Stimulated activated naive CD4-positive, alpha-beta T cell treated with Interleukin-2 at 50 U/mL for 16 hours (primary cell): ENCODE measurements at regions not wholly inside any gene's neighbourhood (a gene's known extent, or its start where the extent isn't known, plus 50 kb on each side); places are given as distances from the start of the nearest gene placed in this dataset.
"Not testable (repeated sequence)": the region's sequence is repeated elsewhere in the genome, so short reads cannot be mapped to it uniquely, and the experiment has no call there.

Experiments used
- DNase-seq: peaks from one replicate; lab custom pipeline; 2025; lab: John Stamatoyannopoulos, UW

DNA sequence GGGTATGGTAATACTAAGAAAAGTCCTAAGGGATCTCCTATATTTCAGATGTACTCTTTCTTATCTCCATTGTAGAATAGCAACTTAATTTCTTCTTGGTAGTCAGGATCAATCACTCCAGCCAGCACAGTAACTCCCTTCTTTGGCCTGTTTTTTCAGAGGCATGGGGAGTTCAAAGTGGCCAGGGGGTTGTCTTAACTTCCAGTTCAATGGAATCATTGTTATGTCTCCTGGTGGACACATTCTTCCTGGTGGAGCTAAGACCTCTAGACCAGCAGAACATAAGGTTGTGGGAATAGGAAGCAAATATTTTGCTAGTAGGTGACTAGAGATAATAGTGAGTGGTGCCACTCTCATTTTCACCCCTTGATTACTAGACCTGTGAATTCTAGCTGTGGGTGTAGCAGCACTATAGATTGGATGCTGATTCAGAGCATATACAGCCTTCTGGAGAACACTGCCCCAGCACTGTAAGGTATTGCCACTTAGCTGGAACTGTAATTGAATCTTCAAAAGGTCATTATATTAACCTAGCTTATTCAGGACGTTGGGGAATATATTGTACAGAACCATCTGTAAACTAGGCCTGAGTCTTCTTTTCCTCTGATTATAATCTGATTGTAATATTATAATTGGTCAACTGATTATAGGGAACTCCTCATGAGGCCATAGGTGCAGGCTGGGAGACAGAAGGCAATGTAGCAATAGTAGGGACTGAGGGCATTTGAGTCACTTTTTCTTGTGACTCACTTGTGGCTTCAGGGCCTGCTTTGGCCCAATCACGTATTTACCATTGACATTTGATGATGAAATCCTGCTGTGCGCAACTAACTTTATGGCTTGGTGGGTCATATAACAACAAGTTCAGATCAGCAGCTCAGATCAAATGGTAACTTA, 60.2 kb upstream of the ATP2B1 start:
- peak; percentile 0 for DNase-seq

DNA sequence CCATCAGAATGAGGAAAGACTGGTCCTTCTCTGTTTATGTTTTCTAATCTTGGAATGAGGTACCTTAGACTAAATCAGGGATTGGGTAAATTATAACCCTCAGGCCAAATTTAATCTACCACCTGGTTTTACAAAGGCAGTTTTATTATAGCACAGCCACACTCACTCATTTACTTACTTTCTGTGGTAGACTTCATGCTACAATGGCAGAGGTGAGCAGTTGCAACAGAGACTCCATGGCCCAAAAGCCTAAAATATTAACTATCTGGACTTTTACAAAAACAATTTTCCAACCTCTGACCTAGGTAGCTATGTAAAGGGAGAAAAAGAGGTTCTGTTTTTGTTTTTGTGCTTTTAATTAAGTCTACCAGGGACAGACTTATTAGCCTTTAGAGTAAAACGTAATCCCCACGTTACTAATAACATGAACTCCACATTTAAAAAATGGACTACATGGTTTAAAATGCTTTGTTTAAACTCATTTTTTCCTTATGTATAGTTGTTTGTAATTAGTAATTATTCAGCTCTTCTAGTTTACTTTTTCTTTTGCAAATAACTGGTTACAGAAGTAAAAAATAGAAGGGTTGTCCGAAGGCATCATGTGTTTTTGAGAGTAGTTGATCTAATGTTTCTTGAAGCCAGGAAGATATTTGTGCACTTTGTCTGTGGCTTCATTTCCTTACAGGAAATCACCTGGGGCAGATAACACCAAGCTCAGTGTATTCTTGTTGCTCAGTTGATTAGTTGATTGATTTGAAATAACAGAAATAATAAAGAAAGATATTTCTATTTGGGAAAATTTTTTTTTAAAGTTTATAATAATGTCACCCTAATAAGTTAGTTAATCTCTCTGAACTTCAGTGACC, 57.6 kb upstream of the ATP2B1 start:
- no peak for DNase-seq

DNA sequence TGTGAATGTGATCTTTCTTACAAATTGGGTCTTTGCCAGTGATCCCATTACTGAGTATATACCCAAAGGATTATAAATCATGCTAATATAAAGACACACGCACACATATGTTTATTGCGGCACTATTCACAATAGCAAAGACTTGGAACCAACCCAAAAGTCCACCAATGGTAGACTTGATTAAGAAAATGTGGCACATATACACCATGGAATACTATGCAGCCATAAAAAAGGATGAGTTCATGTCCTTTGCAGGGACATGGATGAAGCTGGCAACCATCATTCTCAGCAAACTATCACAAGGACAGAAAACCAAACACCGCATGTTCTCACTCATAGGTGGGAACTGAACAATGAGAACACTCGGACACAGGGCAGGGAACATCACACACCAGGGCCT, 55.5 kb upstream of the ATP2B1 start:
- not testable (repeated sequence) for DNase-seq

DNA sequence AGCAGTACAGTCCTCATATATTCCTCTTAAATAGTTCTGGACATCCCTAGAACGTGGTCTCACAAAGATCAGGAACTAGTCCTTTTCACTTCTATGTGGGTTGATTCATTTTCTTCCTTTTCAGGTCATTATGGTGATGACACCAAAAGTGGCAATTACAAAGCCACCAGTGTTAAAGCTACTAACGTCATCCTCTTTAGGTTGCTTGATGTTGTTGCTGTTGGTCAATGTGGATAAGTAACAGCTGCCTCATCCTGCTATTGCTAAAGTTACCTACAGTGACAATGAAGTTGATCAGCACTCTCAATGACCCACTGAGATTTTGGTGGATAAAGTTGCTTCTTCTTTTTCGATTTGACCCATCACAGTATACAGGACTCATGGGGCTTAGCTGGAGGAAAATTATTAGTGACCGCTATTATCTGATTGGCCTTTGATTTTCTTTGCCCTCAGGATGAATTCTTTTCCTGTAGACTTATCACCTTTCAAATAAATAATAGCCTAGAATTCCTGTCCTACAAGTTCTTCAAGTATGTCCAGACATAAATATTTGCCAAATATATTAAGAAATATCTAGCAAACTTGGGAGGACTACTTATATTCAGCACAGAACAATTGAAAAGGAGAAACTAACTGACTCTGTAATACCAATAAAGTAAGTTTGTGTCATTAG, 54.0 kb upstream of the ATP2B1 start:
- no peak for DNase-seq

DNA sequence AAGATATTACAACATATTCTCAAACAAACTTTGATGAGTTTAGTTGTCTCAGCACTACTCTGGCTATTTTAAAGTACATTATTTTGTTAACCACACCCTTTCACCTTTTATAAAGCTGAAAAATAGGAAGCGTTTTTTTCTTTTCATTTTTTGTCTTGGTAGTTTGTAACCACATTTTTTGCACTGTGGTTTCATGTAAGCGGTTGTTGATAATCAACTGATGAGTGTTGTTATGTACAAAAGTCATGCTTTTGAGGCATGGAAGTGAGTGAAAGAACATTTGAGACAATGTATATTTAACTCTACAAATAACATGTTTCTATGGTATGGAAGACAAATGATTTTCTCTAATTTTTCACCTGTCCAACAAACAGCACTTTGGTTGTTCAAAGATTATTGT, 52.1 kb upstream of the ATP2B1 start:
- no peak for DNase-seq
